A673 (cell line): ENCODE measurements at regions not wholly inside any gene's neighbourhood (a gene's known extent, or its start where the extent isn't known, plus 50 kb on each side); places are given as distances from the start of the nearest gene placed in this dataset.
"Not testable (repeated sequence)": the region's sequence is repeated elsewhere in the genome, so short reads cannot be mapped to it uniquely, and the experiment has no call there.

Experiments
- BruUV-seq: library from RNA; stranded (reverse); fragments of 400-500 nt; replicated peaks from 2 replicates; lab custom pipeline; 2021; lab: Mats Ljungman, UMichigan
- CTCF ChIA-PET: fragments of 300-600 bp; sonication (Branson Sonifier 250); formaldehyde crosslinking; loops from one replicate; lab custom pipeline; 2022; ENCODE audit warnings: antibody characterized with exemption; lab: Charles Lee
- POLR2A ChIA-PET: fragments of 300-600 bp; sonication (Branson Sonifier 250); formaldehyde crosslinking; loops from one replicate; lab custom pipeline; 2022; ENCODE audit warnings: antibody characterized with exemption; ENCODE audit not compliant: low non-redundant PET; lab: Charles Lee
- DNase-seq: peaks from one replicate; pipeline ENCODE4 v3.0.0-alpha.2; 2015; ENCODE audit warnings: low spot score
- H3K27ac ChIP-seq: fragments of 200-600 bp; sonication (generic); 2 replicates; pipeline ENCODE4 v1.5.1; 2016; ENCODE audit warnings: mixed run types, low read depth, mild to moderate bottlenecking, mixed read lengths, antibody characterized with exemption, low read length; ENCODE audit not compliant: poor library complexity, severe bottlenecking
- H3K27me3 ChIP-seq: fragments of 200-600 bp; sonication (generic); replicated peaks from 2 replicates; pipeline ENCODE4 v1.6.1; 2017; ENCODE audit warnings: mixed run types, low read depth, mild to moderate bottlenecking, mixed read lengths, antibody characterized with exemption, low read length; ENCODE audit not compliant: insufficient read depth, poor library complexity
- H3K36me3 ChIP-seq: fragments of 200-600 bp; sonication (generic); 2 replicates; pipeline ENCODE4 v1.6.1; 2016; ENCODE audit warnings: mixed run types, mild to moderate bottlenecking, mixed read lengths, antibody characterized with exemption, low read length; ENCODE audit not compliant: insufficient read depth, poor library complexity, severe bottlenecking
- H3K4me1 ChIP-seq: fragments of 200-600 bp; sonication (generic); 2 replicates; pipeline ENCODE4 v1.6.1; 2017; ENCODE audit warnings: mixed run types, mild to moderate bottlenecking, mixed read lengths, antibody characterized with exemption, low read length; ENCODE audit not compliant: insufficient read depth, poor library complexity, severe bottlenecking
- H3K4me3 ChIP-seq: fragments of 200-600 bp; sonication (generic); 2 replicates; pipeline ENCODE4 v1.5.1; 2016; ENCODE audit warnings: low read depth, mixed run types, mild to moderate bottlenecking, mixed read lengths, low read length; ENCODE audit not compliant: poor library complexity, severe bottlenecking
- H3K9me3 ChIP-seq: fragments of 200-600 bp; sonication (generic); 2 replicates; pipeline ENCODE4 v1.6.1; 2016; ENCODE audit warnings: mixed run types, low read depth, mild to moderate bottlenecking, mixed read lengths, antibody characterized with exemption, low read length; ENCODE audit not compliant: poor library complexity, severe bottlenecking
- CTCF ChIP-seq: fragments of 300-800, 200-600 bp; sonication (generic); conservative IDR thresholded peaks from 2 replicates; pipeline ENCODE4 v1.5.1; 2017; ENCODE audit warnings: low read depth, mild to moderate bottlenecking, antibody characterized with exemption, low read length, moderate library complexity, mixed read lengths
- EZH2 ChIP-seq: fragments of 200-600 bp; sonication (generic); IDR thresholded peaks from 2 replicates; pipeline ENCODE4 v1.6.1; 2017; ENCODE audit warnings: borderline replicate concordance, low read depth, mild to moderate bottlenecking, mixed read lengths, antibody characterized with exemption, low read length; ENCODE audit not compliant: poor library complexity, severe bottlenecking
- intact Hi-C: fragments of 100-400 bp; cut with micrococcal nuclease; formaldehyde crosslinking; loops from one replicate; pipeline ENCODE4 v1.10.0; 2022; ENCODE audit not compliant: unreplicated experiment

- H3K27me3 ChIP-seq = no peaks in the 10 kb centered on the region
- POLR2A ChIA-PET = no interaction called here
- intact Hi-C loops = no loop called here
- BruUV-seq = no TSS peak
- no peak for DNase-seq
- no peaks in the 10 kb centered on the region for H3K4me1 ChIP-seq
- H3K27ac ChIP-seq = no peak overlapping the region
- no peaks in the 10 kb centered on the region for H3K36me3 ChIP-seq
- H3K9me3 ChIP-seq = no peaks in the 10 kb centered on the region
- TF ChIP-seq CTCF (no peak), EZH2 (no peak)
- no peak overlapping the region for H3K4me3 ChIP-seq
- CTCF ChIA-PET = no interaction called here
Observed at GRCh38 chr13:80817979-80818378, 477.1 kb upstream of the SPRY2 start.

- intact Hi-C loops = no loop called here
- CTCF ChIA-PET = no interaction called here
Observed at GRCh38 chr13:80814541-80814940, 473.6 kb upstream of the SPRY2 start.

GRCh38 chr13:80810294-80810693 lies 469.4 kb upstream of the SPRY2 start:
- POLR2A ChIA-PET, CTCF ChIA-PET, H3K27ac ChIP-seq, H3K4me1 ChIP-seq, H3K27me3 ChIP-seq, DNase-seq, H3K4me3 ChIP-seq, intact Hi-C loops, H3K9me3 ChIP-seq, H3K36me3 ChIP-seq, BruUV-seq: not testable (repeated sequence)

More at GRCh38 chr13:80814541-80814940, 473.6 kb upstream of the SPRY2 start:
- no peaks in the 10 kb centered on the region for H3K9me3 ChIP-seq
- no peak for DNase-seq
- POLR2A ChIA-PET = no interaction called here
- no TSS peak for BruUV-seq
- no peak overlapping the region for H3K4me3 ChIP-seq
- no peaks in the 10 kb centered on the region for H3K36me3 ChIP-seq
- no peak overlapping the region for H3K27ac ChIP-seq
- no peaks in the 10 kb centered on the region for H3K27me3 ChIP-seq
- H3K4me1 ChIP-seq = no peaks in the 10 kb centered on the region
- TF ChIP-seq EZH2 (no peak), CTCF (no peak)

- H3K36me3 ChIP-seq = no peaks in the 10 kb centered on the region
- intact Hi-C loops = no loop called here
- no peaks in the 10 kb centered on the region for H3K27me3 ChIP-seq
- BruUV-seq = no TSS peak
- POLR2A ChIA-PET = no interaction called here
- CTCF ChIA-PET = interaction anchor here (0.6 kb wide), 1 partner anchor 240 kb away, joined by 4 read pairs; no protein-coding TSS in a partner anchor
- no peak for DNase-seq
- no peak overlapping the region for H3K27ac ChIP-seq
- H3K9me3 ChIP-seq = no peaks in the 10 kb centered on the region
- TF ChIP-seq CTCF = no peak
- no peak for TF ChIP-seq EZH2
- H3K4me3 ChIP-seq = no peak overlapping the region
- H3K4me1 ChIP-seq = no peaks in the 10 kb centered on the region
Observed at GRCh38 chr13:80802946-80803345, 462.0 kb upstream of the SPRY2 start.
